ENCODE measurements at regions not wholly inside any gene's neighbourhood (a gene's known extent, or its start where the extent isn't known, plus 50 kb on each side); places are given as distances from the start of the nearest gene placed in this dataset.
A peak's percentile ranks its signal among the peaks of the same experiment; 100 is the strongest.

- Histone ChIP-seq H3K27ac (no peak overlapping the region), H3K9me3 (replicated peaks in 1 of 3) (no peaks in the 10 kb centered on the region), H3K4me3 (no peak overlapping the region), H3K27me3 (no peaks in the 10 kb centered on the region), H3K36me3 (replicated peaks in 1 of 2) (no peaks in the 10 kb centered on the region), H3K4me1 (replicated peaks in 1 of 2) (no peaks in the 10 kb centered on the region)
- TF ChIP-seq CTCF (IDR thresholded peaks at IDR 0.05) (no peak), POLR2A (IDR thresholded peaks at IDR 0.05) (no peak)
- 88 to 96% (median 90%) methylated on average over 6 to 7 of the region's 7 CpGs for WGBS, 4 donors
- intact Hi-C loops (cut with DNase I): no loop called here
- no peak for DNase-seq
These were observed 214.4 kb downstream of the GLI2 start for GRCh38 chr2:120949957-120950590.

GRCh38 chr2:120951693-120952092, 216.0 kb downstream of the GLI2 start:
- intact Hi-C loops (cut with DNase I): no loop called here
- H3K9me3 ChIP-seq (replicated peaks in 1 of 3): no peaks in the 10 kb centered on the region

GRCh38 chr2:120952318-120952717, 216.7 kb downstream of the GLI2 start:
- DNase-seq: no peak
- WGBS, 4 donors: 72 to 84% (median 79%) methylated on average over 6 to 9 of the region's 9 CpGs
- peak overlapping the region in 1 of 5 donors; percentile 17 for H3K27ac ChIP-seq
- H3K36me3 ChIP-seq (replicated peaks in 1 of 2): no peaks in the 10 kb centered on the region
- H3K9me3 ChIP-seq (replicated peaks in 1 of 3): no peaks in the 10 kb centered on the region
- H3K4me1 ChIP-seq (replicated peaks in 1 of 2): no peaks in the 10 kb centered on the region
- H3K27me3 ChIP-seq: no peaks in the 10 kb centered on the region
- intact Hi-C loops (cut with DNase I): no loop called here
- TF ChIP-seq CTCF (IDR thresholded peaks at IDR 0.05) (no peak), POLR2A (IDR thresholded peaks at IDR 0.05) (no peak)
- H3K4me3 ChIP-seq: no peak overlapping the region

More at GRCh38 chr2:120951693-120952092, 216.0 kb downstream of the GLI2 start:
- WGBS, 4 donors: 71 to 76% (median 72%) methylated on average over 6 of the region's 6 CpGs
- H3K4me3 ChIP-seq: no peak overlapping the region
- no peaks in the 10 kb centered on the region for H3K4me1 ChIP-seq (replicated peaks in 1 of 2)
- DNase-seq: no peak
- H3K36me3 ChIP-seq (replicated peaks in 1 of 2): no peaks in the 10 kb centered on the region
- TF ChIP-seq CTCF (IDR thresholded peaks at IDR 0.05) (no peak), POLR2A (IDR thresholded peaks at IDR 0.05) (no peak)
- H3K27ac ChIP-seq: no peak overlapping the region
- H3K27me3 ChIP-seq: no peaks in the 10 kb centered on the region

- H3K9me3 ChIP-seq (replicated peaks in 1 of 3): no peaks in the 10 kb centered on the region
- no peaks in the 10 kb centered on the region for H3K4me1 ChIP-seq (replicated peaks in 1 of 2)
- no peak for DNase-seq
- H3K27me3 ChIP-seq: no peaks in the 10 kb centered on the region
- peak overlapping the region in 1 of 5 donors; percentile 17 for H3K27ac ChIP-seq
- intact Hi-C loops (cut with DNase I): no loop called here
- no peak for TF ChIP-seq POLR2A (IDR thresholded peaks at IDR 0.05)
- no peak for TF ChIP-seq CTCF (IDR thresholded peaks at IDR 0.05)
- H3K4me3 ChIP-seq: no peak overlapping the region
- WGBS, 4 donors: 76 to 88% (median 83%) methylated on average over 7 of the region's 7 CpGs
- H3K36me3 ChIP-seq (replicated peaks in 1 of 2): no peaks in the 10 kb centered on the region
These were observed 217.5 kb downstream of the GLI2 start for GRCh38 chr2:120953066-120953756.
